GM18867 (cell line): ENCODE measurements at regions not wholly inside any gene's neighbourhood (a gene's known extent, or its start where the extent isn't known, plus 50 kb on each side); places are given as distances from the start of the nearest gene placed in this dataset.

Experiments used
- ATAC-seq: cut with Tn5 transposase; IDR thresholded peaks from one replicate; pipeline ENCODE4 v1.9.1; 2021; ENCODE audit warnings: mild to moderate bottlenecking, moderate library complexity; ENCODE audit not compliant: unreplicated experiment

GRCh38 chr14:40618225-40618898, 988.3 kb upstream of the LRFN5 start:
- ATAC-seq = no peak

GRCh38 chr14:40616579-40616978, 990.1 kb upstream of the LRFN5 start:
- ATAC-seq = no peak

- no peak for ATAC-seq
Measured at GRCh38 chr14:40601063-40601462, 1005.6 kb upstream of the LRFN5 start.

GRCh38 chr14:40599725-40600124, 1007.0 kb upstream of the LRFN5 start:
- no peak for ATAC-seq

- no peak for ATAC-seq
Measured at GRCh38 chr14:40581264-40581663, 1025.4 kb upstream of the LRFN5 start.

- no peak for ATAC-seq
Measured at GRCh38 chr14:40576880-40577478, 1029.7 kb upstream of the LRFN5 start.

- no peak for ATAC-seq
Measured at GRCh38 chr14:40574780-40575179, 1031.9 kb upstream of the LRFN5 start.

GRCh38 chr14:40525314-40525713, 1081.4 kb upstream of the LRFN5 start:
- no peak for ATAC-seq

- ATAC-seq = no peak
Measured at GRCh38 chr14:40523123-40523522, 1083.6 kb upstream of the LRFN5 start.

- ATAC-seq = no peak
Measured at GRCh38 chr14:40494483-40494882, 1062.2 kb upstream of the FBXO33 start.

GRCh38 chr14:40487824-40488223, 1055.6 kb upstream of the FBXO33 start:
- ATAC-seq = no peak

- no peak for ATAC-seq
Measured at GRCh38 chr14:40485688-40486087, 1053.5 kb upstream of the FBXO33 start.

- ATAC-seq = no peak
Measured at GRCh38 chr14:40476005-40476404, 1043.8 kb upstream of the FBXO33 start.

GRCh38 chr14:40467969-40468368, 1035.7 kb upstream of the FBXO33 start:
- ATAC-seq = no peak

GRCh38 chr14:40464531-40464930, 1032.3 kb upstream of the FBXO33 start:
- no peak for ATAC-seq

- no peak for ATAC-seq
Measured at GRCh38 chr14:40463886-40464285, 1031.7 kb upstream of the FBXO33 start.

GRCh38 chr14:40452674-40453073, 1020.4 kb upstream of the FBXO33 start:
- no peak for ATAC-seq

- peak; percentile 50 for ATAC-seq
Measured at GRCh38 chr14:40447017-40447416, 1014.8 kb upstream of the FBXO33 start.

- no peak for ATAC-seq
Measured at GRCh38 chr14:40445020-40445419, 1012.8 kb upstream of the FBXO33 start.

- no peak for ATAC-seq
Measured at GRCh38 chr14:40436551-40436950, 1004.3 kb upstream of the FBXO33 start.

- no peak for ATAC-seq
Measured at GRCh38 chr14:40417777-40418401, 985.7 kb upstream of the FBXO33 start.

GRCh38 chr14:40416565-40416964, 984.3 kb upstream of the FBXO33 start:
- ATAC-seq = no peak
